Karpas-422 (cell line): ENCODE measurements at regions not wholly inside any gene's neighbourhood (a gene's known extent, or its start where the extent isn't known, plus 50 kb on each side); places are given as distances from the start of the nearest gene placed in this dataset.

Experiments used
- DNase-seq: peaks from one replicate; pipeline ENCODE4 v3.0.0-alpha.2; 2015
- H2AFZ ChIP-seq: fragments of 200-600 bp; sonication (generic); 2 replicates; pipeline ENCODE4 v1.6.1; 2014; ENCODE audit warnings: antibody characterized with exemption, low read length, mixed read lengths
- H3K27ac ChIP-seq: fragments of 200-600 bp; sonication (generic); 2 replicates; pipeline ENCODE4 v1.5.1; 2014; ENCODE audit warnings: mild to moderate bottlenecking, low read length, moderate library complexity
- H3K27me3 ChIP-seq: fragments of 200-600 bp; sonication (generic); 2 replicates; pipeline ENCODE4 v1.6.1; 2014; ENCODE audit warnings: low read length, mixed read lengths
- H3K36me3 ChIP-seq: fragments of 200-600 bp; sonication (generic); 2 replicates; pipeline ENCODE4 v1.6.1; 2014; ENCODE audit warnings: low read length, mixed read lengths; ENCODE audit not compliant: insufficient read depth
- H3K4me1 ChIP-seq: fragments of 200-600 bp; sonication (generic); 2 replicates; pipeline ENCODE4 v1.6.1; 2014; ENCODE audit warnings: mild to moderate bottlenecking, low read length, mixed read lengths
- H3K4me2 ChIP-seq: fragments of 200-600 bp; sonication (generic); 2 replicates; pipeline ENCODE4 v1.6.1; 2014; ENCODE audit warnings: low read length, low read depth, mild to moderate bottlenecking; ENCODE audit not compliant: poor library complexity, severe bottlenecking
- H3K4me3 ChIP-seq: fragments of 200-600 bp; sonication (generic); 2 replicates; pipeline ENCODE4 v1.5.1; 2014; ENCODE audit warnings: mild to moderate bottlenecking, antibody characterized with exemption, low read length, mixed read lengths
- H3K79me2 ChIP-seq: fragments of 200-600 bp; sonication (generic); 2 replicates; pipeline ENCODE4 v1.6.1; 2014; ENCODE audit warnings: mild to moderate bottlenecking, low read length, mixed read lengths
- H3K9ac ChIP-seq: fragments of 200-600 bp; sonication (generic); 2 replicates; pipeline ENCODE4 v1.6.0; 2014; ENCODE audit warnings: low read length
- H3K9me2 ChIP-seq: fragments of 200-600 bp; sonication (generic), shearing (Covaris generic); replicated peaks from 2 replicates; pipeline ENCODE4 v1.6.0; 2014; ENCODE audit warnings: mild to moderate bottlenecking, low read length, moderate library complexity; ENCODE audit not compliant: insufficient read depth
- H3K9me3 ChIP-seq: fragments of 300-700, 200-600 bp; sonication (generic); 2 replicates; pipeline ENCODE4 v1.6.1; 2014; ENCODE audit warnings: low read length, mixed read lengths
- H4K20me1 ChIP-seq: fragments of 200-600 bp; sonication (generic); 2 replicates; pipeline ENCODE4 v1.6.1; 2014; ENCODE audit warnings: mild to moderate bottlenecking, antibody characterized with exemption, low read length, low read depth; ENCODE audit not compliant: insufficient read depth

DNA sequence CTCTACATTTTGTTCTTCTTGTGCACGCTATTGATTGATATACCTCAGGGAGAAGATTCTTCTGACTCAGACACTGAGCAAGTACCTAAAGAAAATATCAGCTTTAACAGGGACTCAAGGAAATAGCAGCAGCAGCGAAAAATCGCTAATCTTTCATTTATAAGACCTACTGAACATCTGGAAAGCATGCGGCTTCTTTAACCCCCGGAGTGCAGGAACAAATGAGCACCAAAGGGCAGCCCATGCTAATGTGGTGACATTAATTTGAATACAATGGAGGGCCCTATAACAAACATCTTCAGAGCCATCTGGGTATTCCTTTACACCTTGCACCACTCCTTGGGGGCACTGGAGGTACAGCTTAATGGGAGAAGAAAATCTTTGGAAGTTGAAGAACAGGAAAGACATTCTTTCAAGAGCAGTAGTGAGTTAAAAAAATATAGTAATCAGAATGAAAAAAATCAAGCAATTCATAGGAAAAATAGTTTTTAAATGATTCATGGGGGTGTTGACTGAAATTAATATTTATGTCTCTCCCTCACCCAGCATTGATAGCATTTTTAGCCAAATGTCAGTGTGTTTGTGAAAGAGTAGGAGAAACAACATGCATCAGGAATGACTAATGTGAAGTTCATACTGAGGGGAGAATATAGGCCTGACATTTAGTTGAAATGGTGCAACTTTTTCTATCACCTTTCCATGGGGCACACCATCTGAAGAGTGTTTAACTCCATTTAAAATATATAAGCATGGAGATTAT, 281.7 kb downstream of the HRH4 start:
- H3K9me2 ChIP-seq: no peaks in the 10 kb centered on the region

DNA sequence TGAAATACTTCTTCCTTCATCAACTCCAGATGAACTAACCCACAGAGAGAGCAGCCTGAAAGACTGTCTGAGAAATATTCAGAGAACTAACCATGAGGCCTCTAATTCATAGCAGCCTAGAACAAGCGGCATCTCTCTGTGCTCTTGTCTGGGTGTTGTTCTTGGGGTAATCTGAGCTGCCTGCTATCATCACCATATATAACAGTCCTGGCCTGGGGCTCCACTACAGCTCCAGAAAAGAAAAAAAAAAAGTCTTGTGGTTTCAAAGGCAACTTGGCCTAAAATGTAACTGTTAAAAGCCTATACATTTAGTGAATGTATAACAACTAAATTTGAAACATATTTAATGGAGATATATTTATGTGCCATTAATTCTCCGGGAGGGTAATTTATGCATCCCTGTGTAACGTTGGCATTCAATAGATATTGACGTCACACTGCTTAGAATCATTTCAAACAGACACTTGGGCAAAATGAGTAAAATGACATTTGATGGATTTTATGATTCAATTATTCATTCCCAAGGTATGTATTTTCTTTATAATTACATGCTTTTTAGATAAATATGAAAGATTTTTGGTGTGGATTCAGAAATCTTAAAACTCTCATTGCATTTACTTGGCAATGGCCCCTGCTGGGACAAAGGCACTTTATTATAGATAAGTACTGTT, 294.3 kb downstream of the HRH4 start:
- H2AFZ ChIP-seq: no peak overlapping the region
- no peaks in the 10 kb centered on the region for H3K79me2 ChIP-seq
- no peak overlapping the region for H3K4me3 ChIP-seq
- no peaks in the 10 kb centered on the region for H3K4me1 ChIP-seq
- no peak overlapping the region for H3K4me2 ChIP-seq
- H3K36me3 ChIP-seq: no peaks in the 10 kb centered on the region
- H3K27me3 ChIP-seq: no peaks in the 10 kb centered on the region
- no peak overlapping the region for H3K9ac ChIP-seq
- no peaks in the 10 kb centered on the region for H4K20me1 ChIP-seq
- DNase-seq: no peak
- H3K27ac ChIP-seq: no peak overlapping the region
- H3K9me2 ChIP-seq: no peaks in the 10 kb centered on the region
- H3K9me3 ChIP-seq: no peaks in the 10 kb centered on the region

More for the DNA sequence above, 281.7 kb downstream of the HRH4 start:
- Histone ChIP-seq H3K36me3 (no peaks in the 10 kb centered on the region), H3K4me2 (no peak overlapping the region), H3K9me3 (no peaks in the 10 kb centered on the region), H2AFZ (no peak overlapping the region), H3K79me2 (no peaks in the 10 kb centered on the region), H3K4me3 (no peak overlapping the region), H3K27ac (no peak overlapping the region), H3K9ac (no peak overlapping the region), H3K27me3 (no peaks in the 10 kb centered on the region), H3K4me1 (no peaks in the 10 kb centered on the region), H4K20me1 (no peaks in the 10 kb centered on the region)
- no peak for DNase-seq

DNA sequence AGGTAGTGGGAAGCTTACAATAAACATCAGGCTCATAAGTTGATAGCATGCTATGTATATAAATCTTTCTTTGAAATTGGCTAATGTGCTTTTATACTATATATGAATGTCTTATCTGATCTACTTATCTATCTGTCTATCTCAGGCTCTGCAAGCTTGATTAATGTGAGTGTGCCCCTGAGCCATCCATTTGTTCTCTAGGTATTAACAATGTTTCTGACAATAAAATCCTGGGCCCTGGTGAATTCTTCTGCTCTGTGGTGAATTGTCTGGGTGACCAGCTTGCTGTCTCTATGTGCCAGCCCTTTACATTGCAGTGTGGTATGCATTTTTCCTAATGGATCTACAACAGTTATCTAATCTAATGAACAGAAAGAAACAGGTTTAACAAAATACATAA, 295.9 kb downstream of the HRH4 start:
- no peak overlapping the region for H2AFZ ChIP-seq
- H3K9me2 ChIP-seq: no peaks in the 10 kb centered on the region
- no peaks in the 10 kb centered on the region for H4K20me1 ChIP-seq
- no peaks in the 10 kb centered on the region for H3K9me3 ChIP-seq
- DNase-seq: no peak
- H3K9ac ChIP-seq: no peak overlapping the region
- no peaks in the 10 kb centered on the region for H3K4me1 ChIP-seq
- H3K4me3 ChIP-seq: no peak overlapping the region
- H3K4me2 ChIP-seq: no peak overlapping the region
- H3K27ac ChIP-seq: no peak overlapping the region
- no peaks in the 10 kb centered on the region for H3K27me3 ChIP-seq
- H3K36me3 ChIP-seq: no peaks in the 10 kb centered on the region
- no peaks in the 10 kb centered on the region for H3K79me2 ChIP-seq

DNA sequence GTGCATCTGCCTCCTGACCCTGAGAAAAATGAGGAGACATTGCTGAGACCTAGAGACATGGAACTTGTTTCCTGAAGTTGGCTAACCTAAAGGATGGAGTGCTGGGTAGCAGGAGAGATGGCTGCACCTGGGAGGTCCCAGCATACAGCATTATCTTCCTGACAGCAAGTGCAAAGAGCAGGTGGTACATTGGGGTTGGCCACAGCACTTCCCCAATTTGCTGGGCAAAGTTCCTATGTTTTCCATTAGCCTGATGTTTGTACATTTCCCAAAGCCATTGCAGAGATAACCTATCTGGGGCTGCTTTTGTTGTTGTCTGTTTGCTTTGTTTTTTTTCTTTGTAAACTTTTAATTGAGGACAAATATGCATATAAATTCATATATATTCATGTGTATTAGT, 296.7 kb downstream of the HRH4 start:
- Histone ChIP-seq H4K20me1 (no peaks in the 10 kb centered on the region), H3K27me3 (no peaks in the 10 kb centered on the region; the same call in 1 of the 2 replicates), H3K9ac (no peak overlapping the region), H3K9me2 (no peaks in the 10 kb centered on the region), H3K4me2 (no peak overlapping the region), H3K4me1 (no peaks in the 10 kb centered on the region), H3K27ac (no peak overlapping the region), H3K9me3 (no peaks in the 10 kb centered on the region), H3K36me3 (no peaks in the 10 kb centered on the region), H2AFZ (no peak overlapping the region), H3K4me3 (no peak overlapping the region), H3K79me2 (no peaks in the 10 kb centered on the region)
- DNase-seq: no peak

DNA sequence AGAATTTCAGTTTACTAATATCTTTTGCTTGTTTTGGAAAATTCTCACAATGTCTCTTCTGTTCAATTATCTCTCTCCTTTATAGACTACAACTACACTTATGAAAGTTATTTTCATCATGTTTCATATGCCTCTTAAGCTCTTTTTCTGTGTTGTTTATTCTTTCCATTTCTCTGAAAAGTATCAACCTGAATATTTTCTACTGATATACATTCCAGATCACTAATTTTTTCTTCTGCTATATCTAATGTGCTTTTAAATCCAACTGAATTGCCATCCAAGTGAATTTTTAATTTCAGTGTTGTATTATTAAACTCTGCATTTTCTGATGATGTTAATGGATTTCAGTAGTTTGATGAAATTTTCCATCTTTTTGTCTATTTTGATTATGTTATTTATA, 301.3 kb downstream of the HRH4 start:
- H3K9me3 ChIP-seq: no peaks in the 10 kb centered on the region
- H3K36me3 ChIP-seq: no peaks in the 10 kb centered on the region
- H3K4me3 ChIP-seq: no peak overlapping the region
- DNase-seq: no peak
- H3K9me2 ChIP-seq: no peaks in the 10 kb centered on the region; the same call in 1 of the 2 replicates
- H3K4me1 ChIP-seq: no peaks in the 10 kb centered on the region
- no peak overlapping the region for H3K27ac ChIP-seq
- H3K4me2 ChIP-seq: no peak overlapping the region
- H3K9ac ChIP-seq: no peak overlapping the region
- H3K27me3 ChIP-seq: peaks cover 2% of the 10 kb centered on the region; the same call in 1 of the 2 replicates
- no peaks in the 10 kb centered on the region for H3K79me2 ChIP-seq
- no peak overlapping the region for H2AFZ ChIP-seq
- H4K20me1 ChIP-seq: no peaks in the 10 kb centered on the region

DNA sequence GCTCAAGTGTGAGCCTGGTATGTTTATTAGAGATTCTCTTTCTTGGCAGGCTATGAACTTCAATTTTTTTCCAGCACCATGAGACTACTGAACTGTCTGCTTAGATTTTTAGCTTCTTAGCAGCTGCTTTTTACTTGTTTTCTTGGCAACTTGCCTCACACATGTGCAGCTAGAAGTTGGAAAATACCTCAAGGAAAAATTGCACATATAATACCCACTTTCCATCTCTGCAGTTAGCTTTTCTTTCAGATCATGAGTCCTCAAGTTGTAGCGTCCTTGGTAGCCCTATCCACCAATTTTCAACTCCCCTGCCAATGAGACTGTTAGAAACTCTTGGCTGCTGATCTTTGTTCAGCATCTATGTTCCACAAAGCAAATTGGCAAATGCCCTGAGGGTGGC, 302.1 kb downstream of the HRH4 start:
- no peak overlapping the region for H3K4me2 ChIP-seq
- H4K20me1 ChIP-seq: no peaks in the 10 kb centered on the region
- no peaks in the 10 kb centered on the region for H3K9me3 ChIP-seq
- DNase-seq: no peak
- H3K79me2 ChIP-seq: no peaks in the 10 kb centered on the region
- H3K27me3 ChIP-seq: peaks cover 2% of the 10 kb centered on the region; the same call in 1 of the 2 replicates
- H3K9me2 ChIP-seq: no peaks in the 10 kb centered on the region; the same call in 1 of the 2 replicates
- H3K27ac ChIP-seq: no peak overlapping the region
- H3K9ac ChIP-seq: no peak overlapping the region
- H2AFZ ChIP-seq: no peak overlapping the region
- H3K36me3 ChIP-seq: no peaks in the 10 kb centered on the region
- no peak overlapping the region for H3K4me3 ChIP-seq
- H3K4me1 ChIP-seq: no peaks in the 10 kb centered on the region

DNA sequence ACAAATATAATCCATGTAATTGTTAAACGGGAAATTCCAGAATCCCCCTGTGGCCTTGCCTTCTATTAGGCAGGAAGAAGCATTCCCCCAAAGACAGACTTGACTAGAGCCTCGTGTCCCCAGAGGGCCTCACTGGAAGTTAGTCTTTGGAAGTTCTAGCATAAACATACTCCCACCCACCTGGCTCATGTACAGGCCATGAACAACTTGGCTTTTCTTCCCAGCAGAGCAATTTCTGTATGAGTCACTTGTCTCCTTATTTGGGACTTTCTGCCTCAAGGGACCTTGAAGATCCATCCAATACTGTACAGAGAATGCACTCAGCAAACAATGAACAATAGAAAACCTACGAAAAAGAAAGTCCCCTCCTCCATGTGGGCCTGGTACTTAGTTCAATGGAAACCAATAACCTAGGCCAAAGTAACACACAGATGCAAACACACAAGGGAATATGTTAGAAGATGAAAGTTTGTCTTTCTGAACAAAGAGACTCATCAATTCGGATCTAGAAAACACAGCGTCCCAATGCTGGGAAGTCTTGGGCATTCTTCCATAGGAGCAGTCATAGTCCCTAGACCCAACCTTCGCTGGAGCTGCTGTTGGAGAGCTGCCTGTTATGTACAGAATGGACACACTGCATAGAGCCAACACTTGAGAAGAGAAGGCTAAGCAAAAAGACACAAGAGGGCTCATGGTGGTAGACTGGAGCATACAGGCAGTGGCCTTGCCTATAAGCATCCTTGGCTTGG, 303.5 kb downstream of the HRH4 start:
- Histone ChIP-seq H3K4me2 (no peak overlapping the region), H3K27ac (no peak overlapping the region), H2AFZ (no peak overlapping the region), H3K79me2 (no peaks in the 10 kb centered on the region), H3K27me3 (peaks cover 2% of the 10 kb centered on the region; the same call in 1 of the 2 replicates), H4K20me1 (no peaks in the 10 kb centered on the region), H3K36me3 (no peaks in the 10 kb centered on the region), H3K9me3 (no peaks in the 10 kb centered on the region), H3K4me3 (no peak overlapping the region), H3K9me2 (no peaks in the 10 kb centered on the region; the same call in 1 of the 2 replicates), H3K4me1 (no peaks in the 10 kb centered on the region), H3K9ac (no peak overlapping the region)
- DNase-seq: no peak

DNA sequence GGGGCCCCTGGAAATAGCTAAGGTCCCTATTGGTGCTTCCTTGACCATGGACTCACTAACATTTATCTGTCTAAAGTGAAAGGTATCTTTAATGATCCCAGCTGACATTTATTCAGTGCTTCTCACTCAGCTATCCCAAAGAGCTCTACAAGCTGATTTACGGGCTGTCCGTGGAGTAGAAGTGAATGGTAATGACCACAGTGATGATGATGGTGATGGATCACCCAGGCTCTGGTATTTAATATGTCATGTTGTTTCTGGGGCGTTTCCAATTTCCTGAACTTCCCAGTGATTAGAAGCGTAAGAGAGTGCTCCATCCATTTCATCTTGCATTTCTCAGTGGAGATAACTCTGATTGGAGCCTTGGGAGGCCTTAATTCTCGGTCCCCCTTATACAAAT, 304.3 kb downstream of the HRH4 start:
- H2AFZ ChIP-seq: no peak overlapping the region
- no peaks in the 10 kb centered on the region; the same call in 1 of the 2 replicates for H3K9me2 ChIP-seq
- H3K36me3 ChIP-seq: no peaks in the 10 kb centered on the region
- H3K9ac ChIP-seq: no peak overlapping the region
- no peaks in the 10 kb centered on the region for H4K20me1 ChIP-seq
- DNase-seq: no peak
- H3K4me1 ChIP-seq: no peaks in the 10 kb centered on the region
- peaks cover 2% of the 10 kb centered on the region; the same call in 1 of the 2 replicates for H3K27me3 ChIP-seq
- no peak overlapping the region for H3K27ac ChIP-seq
- H3K4me2 ChIP-seq: no peak overlapping the region
- H3K9me3 ChIP-seq: no peaks in the 10 kb centered on the region
- H3K79me2 ChIP-seq: no peaks in the 10 kb centered on the region
- no peak overlapping the region for H3K4me3 ChIP-seq
